CD4-positive, alpha-beta T cell treated with Interleukin-4 for 4 hours (primary cell): ENCODE measurements at regions not wholly inside any gene's neighbourhood (a gene's known extent, or its start where the extent isn't known, plus 50 kb on each side); places are given as distances from the start of the nearest gene placed in this dataset.
"Not testable (repeated sequence)": the region's sequence is repeated elsewhere in the genome, so short reads cannot be mapped to it uniquely, and the experiment has no call there.

ENCODE experiments used
- DNase-seq: peaks from one replicate; pipeline ENCODE4 v3.0.0-alpha.2; 2020

DNA sequence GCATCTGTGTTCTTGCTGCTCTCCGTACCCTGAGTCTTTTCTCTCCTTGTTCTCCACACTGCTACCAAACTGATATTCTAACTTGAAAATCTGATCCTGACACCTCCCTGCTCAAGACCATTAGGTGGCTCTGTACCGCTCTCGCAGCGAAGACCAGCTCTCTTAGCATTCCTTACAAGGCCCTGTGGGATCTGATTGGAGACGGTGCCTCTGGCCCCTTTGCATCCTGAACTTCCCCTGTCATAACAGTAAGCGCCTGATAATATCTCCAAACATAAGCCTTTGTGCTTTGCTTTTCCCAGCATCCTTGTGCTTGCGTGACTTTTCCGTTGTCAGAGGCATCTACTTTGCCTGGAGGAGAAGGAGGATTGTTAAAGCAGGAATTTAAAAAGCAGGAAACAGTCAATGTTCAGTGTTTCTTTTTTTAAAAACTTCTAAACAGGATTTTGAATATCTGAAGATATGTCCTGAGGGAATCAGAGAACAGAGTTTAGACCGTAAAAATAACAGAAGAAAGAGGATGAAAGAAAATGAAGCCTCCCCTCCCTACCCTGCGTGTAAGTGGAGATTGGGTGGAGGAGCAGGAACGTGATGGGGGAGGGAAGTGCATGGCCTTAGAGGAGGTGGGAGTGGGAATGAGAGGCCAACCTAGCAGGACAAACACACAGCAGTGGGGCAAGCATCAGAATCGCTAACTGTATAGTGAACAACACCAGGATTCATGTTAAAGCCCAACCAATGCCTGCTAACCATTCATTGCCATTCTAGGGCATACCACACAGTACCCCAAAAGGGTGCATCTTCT is 89.2 kb upstream of the STMND1 start:
- no peak for DNase-seq

DNA sequence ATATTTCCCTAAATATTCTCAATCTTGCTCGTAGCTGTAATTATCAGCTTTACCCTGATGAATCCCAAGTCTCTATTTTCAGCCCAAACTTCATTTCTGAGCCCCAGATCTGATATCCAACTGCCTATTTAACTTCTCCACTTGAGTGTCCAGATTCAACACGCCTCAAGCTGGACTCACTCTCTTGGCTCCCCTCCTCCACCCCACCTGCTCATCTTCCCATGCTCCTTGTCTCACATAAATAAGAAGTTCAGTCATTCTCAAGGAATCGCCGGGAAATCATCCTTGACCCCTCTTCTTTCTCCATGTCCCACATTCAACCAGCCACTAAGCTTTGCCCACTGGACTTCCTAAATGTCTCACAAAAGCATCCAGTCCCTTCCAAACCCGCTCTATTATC is 89.9 kb upstream of the STMND1 start:
- no peak for DNase-seq

DNA sequence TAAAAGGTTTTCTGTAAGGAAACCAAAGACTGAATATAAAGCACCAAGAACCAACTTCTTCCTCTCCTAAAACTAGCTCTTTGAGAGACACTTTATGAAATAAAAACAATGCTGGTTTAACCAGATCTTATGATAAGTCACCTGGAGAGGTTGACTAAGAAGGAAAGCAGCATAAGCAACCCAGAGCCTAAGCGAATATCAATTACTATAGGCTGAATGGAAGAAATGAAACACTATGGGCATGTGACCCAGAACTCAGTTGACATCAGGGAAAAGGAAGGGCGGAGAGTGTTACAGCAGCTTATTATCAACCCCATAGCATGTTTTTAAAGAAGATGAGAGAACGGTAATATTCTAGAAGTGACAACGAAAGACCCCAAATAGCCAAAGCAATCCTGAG is 94.1 kb upstream of the STMND1 start:
- no peak for DNase-seq

DNA sequence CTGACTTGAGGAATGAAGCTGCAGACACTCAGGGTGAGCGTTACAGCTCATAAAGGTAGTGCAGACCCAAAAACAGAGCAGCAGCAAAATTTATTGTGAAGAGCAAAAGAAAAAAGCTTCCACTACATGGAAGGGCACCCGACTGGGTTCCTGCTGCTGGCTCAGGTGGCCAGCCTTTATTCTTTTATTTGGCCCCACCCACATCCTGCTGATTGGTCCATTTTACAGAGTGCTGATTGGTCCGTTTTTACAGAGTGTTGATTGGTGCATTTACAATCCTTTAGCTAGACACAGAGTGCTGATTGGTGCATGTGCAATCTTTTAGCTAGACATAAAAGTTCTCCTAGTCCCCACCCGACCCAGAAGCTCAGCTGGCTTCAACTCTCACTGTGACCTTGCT is 95.3 kb upstream of the STMND1 start:
- DNase-seq: no peak

DNA sequence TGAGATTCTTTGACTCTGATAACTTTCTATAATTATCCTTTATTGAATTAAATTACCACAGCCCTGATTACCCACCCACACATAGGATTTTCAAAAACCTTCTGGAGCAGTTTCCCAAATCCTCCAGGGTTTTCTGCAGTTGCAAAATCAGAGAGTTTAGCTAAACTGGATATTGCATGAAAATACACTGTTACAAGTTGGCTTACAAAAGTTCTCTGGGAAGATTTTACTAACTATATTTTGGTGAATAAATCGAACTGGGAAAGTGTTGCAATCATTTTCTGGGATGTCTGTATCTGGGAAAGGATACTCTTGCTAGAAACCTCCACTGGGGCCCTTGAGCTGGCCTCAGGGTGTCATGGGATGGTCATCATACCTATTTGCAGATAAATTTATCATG is 97.6 kb upstream of the STMND1 start:
- no peak for DNase-seq

DNA sequence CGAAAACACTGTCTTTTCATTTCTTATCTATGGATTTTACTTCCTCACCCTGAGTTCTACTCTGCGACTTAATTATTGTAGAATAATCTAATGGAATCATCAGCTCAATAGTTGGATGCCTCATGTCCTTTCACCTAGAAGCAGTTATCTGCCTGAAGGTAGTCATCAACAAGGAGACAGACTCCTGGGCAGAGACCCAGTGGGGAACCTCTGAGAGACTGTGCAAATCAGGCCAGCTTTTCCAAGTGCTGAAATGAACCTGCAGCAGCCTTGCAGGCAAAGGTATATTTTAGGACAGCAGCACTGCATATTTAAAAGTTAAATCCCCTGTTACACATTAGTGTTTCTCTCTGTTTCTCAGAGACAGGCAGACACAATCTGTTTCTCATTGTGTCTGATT is 99.7 kb upstream of the STMND1 start:
- no peak for DNase-seq

DNA sequence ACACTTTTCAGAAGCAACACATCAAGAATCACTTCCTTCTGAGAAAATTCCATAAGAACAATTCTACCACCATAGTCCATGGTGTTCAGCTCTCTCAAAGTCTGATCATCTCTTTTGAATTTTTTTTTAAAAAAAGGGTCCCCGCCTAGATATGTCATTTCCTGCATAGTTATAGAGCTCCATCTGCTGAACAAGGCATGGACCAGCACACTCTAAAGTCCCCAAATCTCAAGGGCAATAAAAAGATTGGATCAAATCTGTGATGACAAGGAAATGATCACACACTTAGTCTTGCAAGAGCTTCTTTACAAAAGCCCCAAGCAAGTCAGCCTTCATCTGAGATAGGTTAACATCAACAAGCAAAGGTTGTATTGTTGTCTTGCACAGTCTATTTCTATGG is 100.7 kb upstream of the STMND1 start:
- DNase-seq: no peak

DNA sequence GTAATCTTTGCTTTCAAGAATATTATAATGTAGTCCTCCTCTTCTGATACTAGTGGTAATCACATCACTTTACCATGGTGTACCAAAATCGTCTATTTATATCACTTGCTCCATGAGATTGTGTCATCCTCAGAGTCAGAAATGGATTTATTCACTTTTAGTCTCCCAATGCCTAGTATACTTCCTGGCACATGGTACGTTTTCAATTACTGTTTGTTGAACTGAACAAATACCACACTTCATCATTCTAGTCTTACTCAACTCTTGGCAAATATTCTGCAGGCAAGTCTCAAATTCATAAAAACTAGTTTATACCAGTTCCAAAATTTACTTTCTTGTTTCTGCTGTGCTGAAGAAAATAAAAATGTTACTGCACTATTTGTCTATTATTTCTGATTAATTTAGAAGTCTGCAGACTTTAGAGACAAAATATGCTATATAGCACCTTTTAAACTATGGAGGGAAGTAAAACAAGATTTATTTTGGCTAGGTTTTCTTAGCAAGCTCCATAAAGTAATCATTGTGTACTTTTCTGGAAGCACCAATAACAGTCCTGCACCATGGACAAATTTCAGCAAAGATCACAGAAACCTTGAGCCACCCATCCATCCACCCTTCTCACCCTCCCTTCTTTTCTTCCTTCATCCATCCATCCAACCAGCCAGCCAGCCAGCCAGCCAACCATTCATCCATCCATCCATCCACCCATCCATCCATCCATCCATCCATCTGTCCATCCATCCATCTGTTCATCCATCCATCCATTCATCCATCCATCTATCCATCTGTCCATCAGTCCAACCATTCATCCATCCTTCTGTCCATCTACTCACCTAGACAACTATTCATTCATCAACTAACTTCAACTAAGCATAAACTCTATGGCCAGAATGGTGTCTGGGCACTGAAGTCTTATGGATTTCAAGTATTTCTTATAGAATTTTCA is 102.1 kb upstream of the STMND1 start:
- DNase-seq: no peak

DNA sequence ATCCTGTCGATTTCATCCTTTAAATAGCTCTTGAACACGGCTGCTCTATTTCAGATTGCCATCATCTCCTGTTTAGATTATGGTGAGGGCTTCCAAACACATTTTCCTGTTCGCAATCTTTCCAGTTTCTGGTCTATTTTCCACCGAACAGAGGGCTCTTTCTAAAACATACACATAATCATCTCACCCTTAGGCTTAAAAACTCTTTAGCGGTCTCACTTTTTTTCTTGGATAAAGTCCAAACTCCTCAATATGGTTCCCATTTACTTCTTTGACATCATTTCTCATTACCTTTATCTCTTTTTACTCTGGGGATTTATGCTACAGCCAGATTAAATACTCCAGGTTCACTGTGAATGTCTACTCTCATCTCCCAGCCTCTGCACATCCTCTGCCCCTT is 103.4 kb upstream of the STMND1 start:
- DNase-seq: no peak

DNA sequence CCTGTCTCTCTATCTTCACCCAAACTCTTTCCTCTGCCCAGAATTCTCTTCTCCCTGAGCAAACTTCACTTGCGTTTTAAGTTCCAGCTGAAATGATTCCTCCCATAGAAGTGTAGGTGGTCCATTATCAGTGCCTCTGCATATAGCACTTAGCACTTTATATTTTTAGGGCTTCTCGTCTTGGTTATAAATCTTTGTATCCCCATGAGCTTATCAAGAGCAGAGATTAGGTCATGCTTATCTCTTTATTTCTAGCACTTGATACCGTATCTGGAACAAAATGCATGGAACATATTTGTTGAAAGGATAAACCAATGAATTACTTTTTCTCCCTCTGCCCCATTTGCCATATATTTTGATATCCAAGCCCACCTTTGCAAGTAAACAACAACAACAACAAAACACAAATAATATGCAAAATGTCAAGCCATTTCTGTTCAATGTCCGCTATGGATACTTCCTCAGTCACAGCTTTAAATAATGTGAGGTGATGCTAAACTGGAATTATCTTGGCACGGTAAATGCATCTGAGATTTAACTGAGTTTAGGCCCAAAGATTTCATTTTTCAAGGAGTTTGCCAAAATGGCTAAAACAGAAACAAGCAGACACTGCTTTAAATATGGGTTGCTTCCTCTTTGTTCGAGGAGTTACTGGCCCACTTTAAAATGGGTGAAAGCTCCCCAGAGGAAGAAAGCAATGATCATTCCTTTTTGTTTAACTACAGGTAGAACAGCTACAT is 106.2 kb upstream of the STMND1 start:
- DNase-seq: no peak

DNA sequence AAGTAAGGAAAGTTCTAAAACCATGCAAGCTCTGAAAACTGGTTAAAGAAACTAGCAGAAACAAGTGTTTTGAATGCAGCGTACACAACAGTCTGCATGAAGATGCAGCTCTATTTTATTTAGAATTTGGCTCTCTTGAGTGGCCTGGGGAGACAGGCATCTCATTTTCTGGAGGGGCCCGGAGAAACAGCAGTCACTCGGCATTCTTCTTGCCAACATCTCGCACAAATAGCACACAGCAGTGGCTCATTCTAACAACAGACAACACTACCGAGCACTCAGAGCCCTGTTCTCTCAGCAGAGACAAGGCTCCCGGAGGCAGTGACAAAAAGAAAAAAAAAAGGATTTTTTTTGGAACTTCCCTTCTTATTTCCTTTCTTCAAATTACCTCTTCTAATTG is 108.5 kb upstream of the STMND1 start:
- DNase-seq: no peak

DNA sequence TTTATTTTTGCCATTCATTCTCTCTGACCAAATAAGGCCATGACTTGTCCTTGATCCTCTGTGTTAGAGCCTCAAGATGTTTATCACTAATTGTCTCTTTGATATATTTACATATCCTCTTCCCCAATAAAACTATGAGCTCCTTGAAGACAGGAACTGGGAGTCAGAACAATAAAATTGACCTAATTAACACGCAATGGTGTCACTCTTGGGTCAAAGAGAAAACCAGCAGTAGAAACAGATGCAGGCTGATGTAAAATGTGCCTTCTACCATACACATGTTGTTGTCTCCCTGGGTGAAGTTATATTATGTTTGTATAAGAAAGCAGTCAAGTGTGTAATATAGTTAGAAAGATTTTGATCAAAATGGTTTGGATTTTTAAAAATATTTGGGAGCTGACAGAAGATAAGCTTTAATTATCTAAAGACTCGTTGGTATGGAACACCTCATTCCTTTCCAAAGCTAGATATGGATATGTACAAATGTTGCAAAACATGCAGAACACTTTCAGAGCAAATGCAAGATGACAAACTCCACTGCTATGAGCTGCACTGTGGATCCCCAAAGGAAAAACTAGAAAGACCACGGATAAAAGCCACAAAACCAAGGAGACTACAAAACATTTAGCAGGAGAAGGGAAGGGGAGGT is 109.7 kb upstream of the STMND1 start:
- DNase-seq: no peak

DNA sequence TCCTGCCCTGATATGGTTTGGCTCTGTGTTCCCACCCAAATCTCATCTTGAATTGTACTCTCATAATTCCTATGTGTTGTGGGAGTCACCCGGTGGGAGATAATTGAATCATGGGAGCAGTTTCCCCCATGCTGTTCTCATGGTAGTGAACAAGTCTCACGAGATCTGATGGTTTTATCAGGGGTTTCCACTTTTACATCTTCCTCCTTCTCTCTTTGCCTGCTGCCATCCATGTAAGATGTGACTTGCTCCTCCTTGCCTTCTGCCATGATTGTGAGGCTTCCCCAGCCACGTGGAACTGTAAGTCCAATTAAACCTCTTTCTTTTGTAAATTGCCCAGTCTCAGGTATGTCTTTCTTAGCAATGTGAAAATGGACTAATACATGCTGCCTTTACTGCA is 111.9 kb upstream of the STMND1 start:
- not testable (repeated sequence) for DNase-seq

DNA sequence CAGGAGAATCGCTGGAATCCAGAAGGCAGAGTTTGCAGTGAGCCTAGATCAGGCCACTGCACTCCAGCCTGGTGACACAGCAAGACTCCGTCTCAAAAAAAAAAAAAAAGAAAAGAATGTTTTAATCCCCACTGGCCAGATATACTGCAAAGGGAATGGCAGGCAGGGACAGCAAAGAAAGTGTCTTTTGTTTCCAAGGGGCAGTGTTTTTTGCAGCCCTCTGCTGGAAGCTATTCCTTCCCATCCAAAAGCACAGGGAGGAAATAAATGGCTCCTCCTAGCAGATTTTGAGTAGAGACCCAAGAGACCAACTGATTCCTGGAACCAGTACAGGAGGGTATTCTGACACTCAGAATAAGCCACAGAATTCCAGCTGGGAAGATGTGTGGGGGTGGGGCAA is 112.5 kb upstream of the STMND1 start:
- no peak for DNase-seq

DNA sequence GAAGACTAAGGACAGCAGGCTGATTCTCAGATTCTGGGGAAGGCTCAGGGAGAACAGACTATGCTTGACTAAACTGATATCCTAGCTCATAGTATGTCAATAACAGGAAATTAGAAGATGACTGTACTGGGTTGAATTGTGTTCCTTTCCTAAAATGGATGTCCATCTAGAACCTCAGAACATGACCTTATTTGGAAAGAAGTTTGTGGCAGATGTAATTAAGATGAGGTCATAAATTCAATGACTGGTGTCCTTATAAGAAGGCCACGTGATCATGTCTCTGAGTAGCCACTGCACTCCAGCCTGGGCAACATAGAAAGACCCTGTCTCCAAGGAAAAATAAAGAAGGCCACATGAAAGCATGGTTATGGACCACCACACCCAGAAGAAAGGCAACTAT is 113.9 kb upstream of the STMND1 start:
- DNase-seq: no peak

DNA sequence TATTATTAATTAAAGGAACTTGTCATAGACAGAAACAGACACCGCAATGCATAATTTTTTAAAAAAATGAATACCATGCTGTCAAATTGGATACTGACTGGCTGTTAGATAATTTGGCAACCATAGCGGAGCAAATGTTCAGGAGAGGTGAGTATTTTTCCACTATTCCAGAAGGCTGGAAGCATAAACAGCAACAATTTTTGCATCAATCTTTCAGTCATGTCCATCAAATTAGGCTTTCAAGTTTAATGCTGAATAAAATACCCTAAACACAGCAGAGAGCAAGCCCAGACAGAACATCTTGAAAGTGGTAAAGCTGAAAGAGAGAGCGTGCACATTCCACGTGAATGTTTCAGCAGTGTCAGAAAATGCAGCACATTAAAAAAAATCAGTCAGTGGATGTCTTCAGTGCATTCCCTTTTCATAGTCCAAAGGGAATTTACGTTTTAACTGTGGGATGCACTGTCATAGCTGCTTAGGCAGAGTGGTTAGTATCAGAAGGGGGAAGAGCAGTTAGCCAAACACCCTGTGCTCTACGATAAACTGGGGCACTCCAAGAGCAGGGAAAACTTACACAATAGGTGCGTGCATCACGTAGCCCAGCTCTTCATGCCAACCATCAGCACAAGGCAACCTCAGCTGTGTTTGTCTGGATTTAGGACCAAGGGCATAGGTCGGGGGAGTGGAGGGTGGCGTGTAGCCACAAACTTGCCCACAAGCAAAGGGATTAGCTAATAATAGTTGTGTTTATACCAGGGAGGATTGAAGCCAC is 116.2 kb upstream of the STMND1 start:
- no peak for DNase-seq

DNA sequence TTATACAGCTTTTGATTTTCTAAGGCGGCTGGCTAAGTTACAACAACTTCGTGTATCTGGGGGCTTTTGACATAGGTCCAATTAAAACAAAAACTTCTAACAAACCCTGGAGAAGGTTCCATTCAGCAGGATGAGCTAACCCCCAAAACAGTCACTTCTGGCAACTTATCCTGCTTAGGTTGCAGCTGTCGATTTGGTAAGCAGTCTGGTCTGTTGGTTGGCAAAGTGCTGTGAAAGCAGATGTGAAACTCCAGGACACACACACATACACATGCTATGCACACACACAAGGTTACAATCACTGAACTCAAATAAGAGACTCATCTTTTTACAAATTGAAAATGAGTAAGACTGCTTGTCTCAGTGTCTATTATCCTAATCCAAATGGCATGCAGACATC is 119.0 kb upstream of the STMND1 start:
- no peak for DNase-seq

DNA sequence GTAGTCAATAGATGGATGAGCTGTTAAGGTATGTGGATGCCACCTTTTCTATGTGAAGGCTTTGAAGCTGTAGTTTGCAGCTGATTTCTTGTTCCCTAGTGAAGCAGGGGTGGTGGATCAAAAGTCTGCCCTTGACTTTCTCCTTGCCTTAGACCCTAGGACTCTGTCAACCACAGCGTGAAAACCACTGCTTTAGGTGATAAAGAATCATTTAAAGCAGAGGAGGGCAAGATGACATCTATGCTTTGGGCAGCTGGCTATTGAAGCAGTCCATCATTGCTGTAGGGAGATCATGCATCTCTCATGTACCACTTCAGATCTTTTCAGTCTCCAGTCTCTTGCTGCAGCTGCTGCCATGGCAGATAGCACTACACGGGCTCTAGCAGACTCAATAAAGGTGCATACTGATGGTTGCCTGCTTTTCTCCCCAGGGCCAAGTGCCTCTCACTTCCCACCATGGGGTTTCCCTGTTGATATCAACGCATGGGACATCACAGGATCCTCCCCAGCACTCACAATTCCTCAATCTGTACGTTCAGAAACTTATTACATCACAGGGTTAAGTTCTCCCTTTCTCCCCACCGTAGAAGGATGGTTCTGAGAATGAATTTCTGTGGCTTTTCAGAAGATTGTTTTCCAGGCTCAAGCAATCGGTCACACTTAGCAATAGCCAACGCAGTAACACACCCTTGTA is 122.0 kb upstream of the STMND1 start:
- DNase-seq: no peak

DNA sequence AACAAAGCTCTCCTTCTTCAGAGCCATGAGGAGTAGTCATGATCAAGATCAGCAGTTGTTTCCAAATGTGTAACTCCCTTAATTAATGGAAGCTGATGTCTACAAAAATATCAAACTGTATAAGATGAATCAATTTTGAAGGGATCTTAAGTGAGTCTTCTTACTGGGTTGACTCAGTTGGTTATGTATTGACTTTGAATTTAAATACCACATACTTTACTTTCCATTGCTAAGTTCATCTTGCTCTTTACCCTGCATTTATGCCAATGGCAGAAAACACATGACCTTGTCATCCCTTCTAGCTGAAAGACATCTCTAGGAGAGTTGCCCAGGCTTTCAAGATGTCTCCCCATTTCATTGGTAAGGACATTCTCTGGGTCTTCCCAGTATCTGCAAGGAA is 123.2 kb upstream of the STMND1 start:
- DNase-seq: no peak

DNA sequence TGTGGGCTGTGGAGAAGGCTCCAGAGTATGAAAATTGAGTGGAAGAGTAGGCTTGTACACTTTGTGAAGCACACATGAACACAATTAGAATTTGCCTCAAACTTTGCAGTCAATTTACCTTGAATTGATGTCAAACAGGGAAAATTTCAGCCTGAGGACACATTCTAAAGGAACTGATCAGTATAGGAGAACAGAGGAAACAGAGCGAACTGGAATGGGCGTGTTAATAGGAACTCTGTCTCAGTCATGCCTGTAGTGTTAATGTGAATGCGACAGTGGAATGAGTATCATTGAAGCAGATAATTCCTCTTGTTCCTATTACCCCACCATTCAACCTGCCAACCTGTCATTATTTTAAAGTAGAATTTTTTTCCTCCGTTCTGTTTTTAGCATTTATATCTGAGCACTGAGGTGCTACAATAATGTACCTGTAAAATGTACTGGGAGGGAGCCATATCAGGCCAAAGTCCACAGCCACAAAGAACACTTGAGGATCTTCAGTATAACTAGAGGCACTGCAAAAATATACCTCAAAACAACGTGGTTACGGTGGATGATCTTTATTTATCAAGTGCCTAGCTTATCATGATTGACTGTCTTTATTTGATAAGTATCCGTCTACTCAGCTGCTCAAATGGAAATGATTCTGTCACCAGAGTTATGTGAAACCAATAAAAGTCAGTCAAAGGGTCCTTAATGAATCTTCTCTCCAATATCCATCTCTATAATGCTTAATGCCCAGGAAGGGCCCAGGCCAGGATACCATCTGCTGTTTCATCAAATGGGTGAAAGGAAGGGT is 125.3 kb upstream of the STMND1 start:
- no peak for DNase-seq
